Tibial nerve (tissue), 4 donors: ENCODE measurements at regions not wholly inside any gene's neighbourhood (a gene's known extent, or its start where the extent isn't known, plus 50 kb on each side); places are given as distances from the start of the nearest gene placed in this dataset.
A peak's percentile ranks its signal among the peaks of the same experiment; 100 is the strongest.

Experiments used
- DNase-seq, 2 donors: peaks; one replicate each; pipeline ENCODE4 v3.0.0-alpha.2; 2019; ENCODE audit warnings: low spot score in 2 of 2
- H3K27ac ChIP-seq, 4 donors: fragments of 200-600 bp; sonication (generic) in 3 of 4; one replicate each; pipeline ENCODE4 v1.5.1; 2017 to 2019; ENCODE audit warnings: mild to moderate bottlenecking in 1 of 4
- H3K27me3 ChIP-seq, 2 donors: fragments of 200-600 bp; sonication (generic) in 1 of 2; one replicate each; pipeline versions ENCODE4 v1.5.1 to v1.6.0; 2017 to 2019
- H3K36me3 ChIP-seq, 3 donors: fragments of 200-600 bp; sonication (generic); one replicate each; pipeline ENCODE4 v1.5.1; 2018 to 2019
- H3K4me1 ChIP-seq, 4 donors: fragments of 200-600 bp; sonication (generic) in 3 of 4; one replicate each; pipeline ENCODE4 v1.5.1; 2017 to 2019
- H3K4me3 ChIP-seq, 4 donors: fragments of 200-600 bp; sonication (generic) in 3 of 4; one replicate each; pipeline ENCODE4 v1.5.1; 2017 to 2019; ENCODE audit warnings: mild to moderate bottlenecking in 1 of 4, moderate library complexity in 1 of 4
- H3K9me3 ChIP-seq, 4 donors: fragments of 200-600 bp; sonication (generic) in 3 of 4; one replicate each; pipeline ENCODE4 v1.5.1; 2017 to 2019
- EP300 ChIP-seq, 2 donors: sonication (generic); formaldehyde crosslinking; IDR thresholded peaks; one replicate each; pipeline ENCODE4 v1.6.1; 2017; ENCODE audit warnings: antibody characterized with exemption in 2 of 2, mild to moderate bottlenecking in 1 of 2
- POLR2A ChIP-seq, 2 donors: fragments of 450-650 bp; IDR thresholded peaks; one replicate each; pipeline ENCODE4 v1.6.1; 2017; ENCODE audit warnings: antibody characterized with exemption in 2 of 2, mild to moderate bottlenecking in 2 of 2, moderate library complexity in 2 of 2
- WGBS, 2 donors: methylation state at CpG; one replicate each; pipeline ENCODE4 v1.1.5; 2018; 5-methylcytosine and 5-hydroxymethylcytosine counted together
- TF ChIP-seq, protein P1 (sequence below), 5 experiments: fragments of 200-600 bp in 3 of 5; fragments of 450-650 bp in 2 of 5; sonication (generic) in 3 of 5; IDR thresholded peaks; one replicate each; pipeline ENCODE4 v1.5.1; 2016 to 2019; ENCODE audit warnings: antibody characterized with exemption in 5 of 5, mild to moderate bottlenecking in 3 of 5, moderate library complexity in 2 of 5

DNA sequence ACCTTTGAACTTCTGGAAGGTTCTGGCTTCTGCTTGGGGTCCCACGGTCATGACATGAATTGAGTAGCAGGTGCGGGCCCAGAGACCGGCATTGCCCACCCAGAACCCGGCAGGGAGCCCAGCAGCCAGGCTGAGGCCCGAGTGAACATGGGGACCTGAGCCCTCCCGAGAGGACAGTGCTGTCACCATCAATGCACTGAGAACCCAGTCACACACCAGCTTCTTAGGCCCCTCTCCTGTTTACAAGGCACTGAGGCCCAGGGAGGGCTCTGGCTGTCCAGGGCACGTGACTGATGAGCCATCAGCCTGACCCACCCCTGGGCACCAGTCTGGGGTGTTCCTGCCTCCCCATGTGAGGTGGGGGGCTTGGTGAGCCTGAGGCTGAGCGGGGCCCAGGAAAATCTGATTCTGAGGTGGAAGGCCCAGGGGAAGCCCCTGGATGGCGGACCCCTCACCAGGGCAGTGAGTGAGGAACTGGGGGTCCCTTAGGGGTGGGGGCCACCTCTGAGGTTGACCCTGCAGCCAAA lies 60.3 kb upstream of the RNU6ATAC start:
- no peak overlapping the region for H3K27ac ChIP-seq
- DNase-seq, result no peak
- no peaks in the 10 kb centered on the region for H3K36me3 ChIP-seq
- no peak overlapping the region for H3K4me3 ChIP-seq
- H3K9me3 ChIP-seq, result no peaks in the 10 kb centered on the region
- TF ChIP-seq, protein P1, sequence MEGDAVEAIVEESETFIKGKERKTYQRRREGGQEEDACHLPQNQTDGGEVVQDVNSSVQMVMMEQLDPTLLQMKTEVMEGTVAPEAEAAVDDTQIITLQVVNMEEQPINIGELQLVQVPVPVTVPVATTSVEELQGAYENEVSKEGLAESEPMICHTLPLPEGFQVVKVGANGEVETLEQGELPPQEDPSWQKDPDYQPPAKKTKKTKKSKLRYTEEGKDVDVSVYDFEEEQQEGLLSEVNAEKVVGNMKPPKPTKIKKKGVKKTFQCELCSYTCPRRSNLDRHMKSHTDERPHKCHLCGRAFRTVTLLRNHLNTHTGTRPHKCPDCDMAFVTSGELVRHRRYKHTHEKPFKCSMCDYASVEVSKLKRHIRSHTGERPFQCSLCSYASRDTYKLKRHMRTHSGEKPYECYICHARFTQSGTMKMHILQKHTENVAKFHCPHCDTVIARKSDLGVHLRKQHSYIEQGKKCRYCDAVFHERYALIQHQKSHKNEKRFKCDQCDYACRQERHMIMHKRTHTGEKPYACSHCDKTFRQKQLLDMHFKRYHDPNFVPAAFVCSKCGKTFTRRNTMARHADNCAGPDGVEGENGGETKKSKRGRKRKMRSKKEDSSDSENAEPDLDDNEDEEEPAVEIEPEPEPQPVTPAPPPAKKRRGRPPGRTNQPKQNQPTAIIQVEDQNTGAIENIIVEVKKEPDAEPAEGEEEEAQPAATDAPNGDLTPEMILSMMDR (IDR thresholded peaks at IDR 0.05), result no peak
- TF ChIP-seq POLR2A (IDR thresholded peaks at IDR 0.05), result no peak
- H3K27me3 ChIP-seq, result no peaks in the 10 kb centered on the region
- H3K4me1 ChIP-seq, result peaks cover 0 to 17% (median 0%) of the 10 kb centered on the region in 4 donors
- 84 to 85% methylated on average over 9 of the region's 9 CpGs for WGBS, 2 donors

DNA sequence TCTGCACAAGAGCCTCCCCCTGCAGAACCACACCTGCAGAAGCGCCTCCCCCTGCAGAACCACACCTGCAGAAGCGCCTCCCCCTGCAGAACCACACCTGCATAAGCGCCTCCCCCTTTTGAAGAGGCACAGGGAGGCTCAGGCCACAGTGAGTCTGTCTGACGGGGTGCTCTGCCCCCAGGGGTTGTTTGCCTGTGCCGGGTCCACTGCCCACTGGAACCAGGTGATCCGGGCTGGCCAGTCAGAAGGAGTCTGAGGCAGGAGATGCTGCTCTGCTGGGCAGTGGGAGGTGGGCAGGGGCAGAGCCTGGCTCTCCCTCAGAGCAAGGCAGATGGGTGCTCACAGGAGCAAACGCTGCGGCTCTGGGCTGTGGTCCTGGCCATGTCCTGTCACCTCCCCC lies 60.8 kb upstream of the RNU6ATAC start:
- Histone ChIP-seq H3K27ac (no peak overlapping the region), H3K27me3 (no peaks in the 10 kb centered on the region), H3K9me3 (no peaks in the 10 kb centered on the region), H3K36me3 (no peaks in the 10 kb centered on the region), H3K4me3 (no peak overlapping the region), H3K4me1 (peaks cover 0 to 22% (median under 1%) of the 10 kb centered on the region in 4 donors)
- TF ChIP-seq, protein P1 (IDR thresholded peaks at IDR 0.05), result no peak
- TF ChIP-seq POLR2A (IDR thresholded peaks at IDR 0.05), result no peak
- no peak for TF ChIP-seq EP300 (IDR thresholded peaks at IDR 0.05)
- no peak for DNase-seq
- 81 to 86% methylated on average over 7 to 8 of the region's 8 CpGs for WGBS, 2 donors

DNA sequence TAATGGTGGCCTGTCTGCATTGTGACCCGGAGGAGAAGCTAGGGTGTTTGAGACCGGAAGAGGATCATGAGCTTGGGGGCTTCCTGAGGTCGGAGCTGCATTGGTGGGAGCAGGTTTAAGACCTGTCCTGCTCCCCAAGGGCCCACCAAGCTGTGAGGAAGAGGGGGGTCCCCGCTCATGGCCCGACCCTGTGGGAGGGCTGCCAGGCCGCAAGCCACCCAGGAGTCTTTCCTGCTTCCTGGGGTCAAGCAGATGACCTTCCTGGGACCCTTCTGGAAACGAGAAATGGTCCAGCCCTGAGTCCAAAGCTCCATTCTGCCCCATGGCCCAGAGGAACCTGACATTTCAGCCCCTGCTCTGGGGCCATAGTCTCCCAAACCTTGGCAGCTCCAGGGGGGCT lies 61.5 kb upstream of the RNU6ATAC start:
- Histone ChIP-seq H3K9me3 (no peaks in the 10 kb centered on the region), H3K27ac (peak overlapping the region in 1 of 4 donors; percentile 29), H3K4me3 (no peak overlapping the region), H3K27me3 (no peaks in the 10 kb centered on the region), H3K4me1 (peaks cover 0 to 29% (median 6%) of the 10 kb centered on the region in 4 donors), H3K36me3 (no peaks in the 10 kb centered on the region)
- no peak for DNase-seq
- WGBS, 2 donors, result 75 to 84% methylated on average over 5 to 7 of the region's 7 CpGs
- TF ChIP-seq, protein P1 (IDR thresholded peaks at IDR 0.05), result no peak

DNA sequence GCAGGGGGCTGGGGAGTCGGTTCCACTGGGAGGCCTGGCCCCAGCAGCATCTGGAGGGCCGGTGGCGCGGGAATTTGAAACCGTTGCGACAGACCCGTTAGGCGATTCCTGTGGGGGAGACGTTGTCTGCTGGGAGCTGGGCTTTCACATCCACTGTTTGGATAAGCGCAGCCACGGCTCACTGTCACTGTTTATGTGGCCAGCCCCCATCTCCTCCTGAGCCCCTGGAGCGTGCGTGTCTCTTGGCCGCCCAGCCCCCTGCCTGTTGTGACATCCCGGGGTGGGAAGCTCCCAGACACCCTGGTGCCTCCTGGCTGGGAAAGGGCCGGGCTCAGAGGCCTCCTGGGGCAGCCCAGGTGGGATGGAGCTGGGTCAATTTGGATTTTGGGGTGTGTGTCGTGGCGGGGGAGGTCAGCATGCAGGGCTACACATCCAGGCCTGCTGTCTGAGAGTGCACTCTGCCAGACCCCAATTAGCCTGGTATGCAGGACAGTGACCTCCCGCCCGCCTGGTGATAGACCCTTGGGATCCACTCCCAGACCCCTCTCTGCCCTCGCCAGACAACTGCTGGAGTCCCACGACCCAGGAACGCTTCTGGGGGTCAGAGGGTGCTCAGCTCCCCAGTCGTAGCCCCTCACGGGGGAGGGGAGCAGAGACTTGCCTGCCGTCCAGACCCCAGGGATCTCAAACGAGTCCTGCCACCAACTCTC lies 62.0 kb upstream of the RNU6ATAC start:
- no peak for DNase-seq
- WGBS, 2 donors, result 68 to 73% methylated on average over 22 to 23 of the region's 27 CpGs
- Histone ChIP-seq H3K27me3 (no peaks in the 10 kb centered on the region), H3K36me3 (no peaks in the 10 kb centered on the region), H3K4me1 (peaks cover under 1 to 34% (median 12%) of the 10 kb centered on the region in 4 donors), H3K27ac (peak overlapping the region in 1 of 4 donors; percentile 29), H3K4me3 (no peak overlapping the region), H3K9me3 (no peaks in the 10 kb centered on the region)
- TF ChIP-seq POLR2A (IDR thresholded peaks at IDR 0.05) (no peak), EP300 (IDR thresholded peaks at IDR 0.05) (no peak)
- TF ChIP-seq, protein P1 (IDR thresholded peaks at IDR 0.05), result no peak
